ENCODE measurements at regions not wholly inside any gene's neighbourhood (a gene's known extent, or its start where the extent isn't known, plus 50 kb on each side); places are given as distances from the start of the nearest gene placed in this dataset.
A peak's percentile ranks its signal among the peaks of the same experiment; 100 is the strongest.
"Not testable (repeated sequence)": the region's sequence is repeated elsewhere in the genome, so short reads cannot be mapped to it uniquely, and the experiment has no call there.

DNA sequence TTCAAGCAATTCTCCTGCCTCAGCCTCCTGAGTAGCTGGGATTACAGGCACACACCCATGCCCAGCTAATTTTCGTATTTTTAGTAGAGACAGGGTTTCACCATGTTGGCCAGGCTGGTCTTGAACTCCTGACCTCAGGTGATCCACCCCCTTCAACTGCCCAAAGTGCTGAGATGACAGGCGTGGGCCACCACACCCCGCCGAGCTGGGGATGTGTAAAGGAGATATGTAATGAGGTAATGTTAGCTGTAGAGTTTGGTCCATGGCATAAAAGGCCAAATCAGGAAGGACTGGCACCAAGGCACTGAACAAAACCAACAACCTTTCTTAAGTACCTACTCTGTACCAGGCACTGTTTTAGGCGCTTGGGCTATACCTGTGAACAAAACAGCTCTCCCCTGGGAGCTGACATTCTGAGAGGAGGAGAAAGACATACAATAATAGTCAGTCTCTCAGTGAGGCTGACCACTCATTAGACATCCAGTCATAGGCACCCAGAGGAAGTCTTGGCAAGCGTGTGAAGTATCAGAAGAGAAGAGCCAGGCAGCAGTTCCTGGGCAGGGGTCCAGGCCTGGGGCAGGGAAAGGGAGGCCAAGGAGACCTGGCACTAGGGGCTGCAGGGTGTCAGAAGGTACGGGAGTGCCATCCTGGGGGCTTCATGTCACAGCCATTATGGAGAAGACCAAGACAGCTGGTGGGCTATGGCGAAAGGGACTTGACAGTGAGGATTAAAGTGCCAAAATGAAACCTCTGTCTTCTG is 164.8 kb upstream of the DTNBP1 start:
- DNase-seq, result no peak

DNA sequence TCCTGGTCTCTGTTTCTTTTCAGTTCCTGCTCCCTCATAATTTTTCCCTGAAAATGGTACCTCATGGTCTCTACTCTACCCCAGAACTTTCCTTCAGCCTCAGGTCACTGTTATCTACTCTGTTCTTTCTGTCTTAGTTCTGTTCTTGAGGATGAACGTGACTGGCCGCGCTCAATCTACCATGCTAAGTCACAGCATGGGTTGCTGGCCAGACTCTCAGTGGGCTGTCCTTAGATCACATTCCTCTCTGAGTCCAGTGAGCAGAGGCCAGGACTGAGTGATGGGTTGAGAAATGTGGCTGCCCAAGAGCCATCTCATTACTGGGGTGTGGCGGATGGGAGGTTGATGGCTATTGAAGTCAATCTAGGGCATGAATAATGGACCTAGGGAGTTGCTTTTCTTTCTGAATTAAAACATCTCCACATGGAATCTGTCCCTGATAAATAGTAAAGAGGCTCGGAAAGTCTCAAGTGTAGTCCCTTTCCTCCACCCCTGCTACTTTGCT is 164.0 kb upstream of the DTNBP1 start:
- DNase-seq, result no peak

DNA sequence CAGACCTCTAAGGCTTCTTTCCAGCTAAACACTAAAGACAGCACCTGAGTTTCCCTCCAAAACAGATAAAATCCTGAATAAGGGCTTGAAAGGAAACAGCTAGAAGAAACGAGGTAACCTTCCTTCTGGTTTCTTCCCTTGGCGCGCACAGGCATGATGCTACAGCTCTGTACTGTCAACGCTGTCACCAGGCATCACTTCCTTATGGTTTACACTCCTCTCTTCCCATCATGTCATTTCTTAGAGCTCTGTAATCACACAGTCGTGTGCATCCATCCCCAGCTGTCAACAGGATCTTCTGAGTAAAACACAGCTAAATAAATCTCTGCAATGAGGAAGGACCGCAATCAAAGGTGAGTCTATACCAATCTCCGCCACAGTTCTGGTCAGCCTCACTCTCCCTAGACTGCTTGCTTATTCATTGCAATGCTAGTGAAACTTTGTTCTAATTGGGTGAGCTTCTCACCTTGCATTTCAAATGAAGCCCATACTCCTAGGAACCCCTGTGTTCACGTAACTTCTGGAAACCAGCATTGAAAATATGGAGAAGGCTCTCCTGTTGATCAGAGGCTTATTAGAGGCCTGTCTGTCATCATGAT is 162.6 kb upstream of the DTNBP1 start:
- no peak for DNase-seq

DNA sequence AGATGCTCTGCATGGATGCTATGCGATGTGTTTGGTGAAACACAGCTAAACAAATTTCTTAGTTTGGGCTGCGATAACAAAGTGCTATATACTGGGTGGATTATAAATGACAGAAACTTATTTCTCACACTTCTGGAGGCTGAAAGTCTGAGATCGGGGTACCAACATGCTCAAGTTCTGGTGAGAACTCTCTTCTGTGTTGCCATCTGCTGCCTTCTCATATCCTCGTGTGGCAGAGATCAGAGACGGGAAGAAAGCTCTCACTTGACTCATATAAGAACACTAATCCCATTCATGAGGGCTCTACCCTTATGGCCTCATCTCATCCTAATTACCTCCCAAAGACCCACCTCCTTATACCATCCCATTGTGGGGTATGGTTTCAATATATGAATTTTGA is 162.0 kb upstream of the DTNBP1 start:
- no peak for DNase-seq

DNA sequence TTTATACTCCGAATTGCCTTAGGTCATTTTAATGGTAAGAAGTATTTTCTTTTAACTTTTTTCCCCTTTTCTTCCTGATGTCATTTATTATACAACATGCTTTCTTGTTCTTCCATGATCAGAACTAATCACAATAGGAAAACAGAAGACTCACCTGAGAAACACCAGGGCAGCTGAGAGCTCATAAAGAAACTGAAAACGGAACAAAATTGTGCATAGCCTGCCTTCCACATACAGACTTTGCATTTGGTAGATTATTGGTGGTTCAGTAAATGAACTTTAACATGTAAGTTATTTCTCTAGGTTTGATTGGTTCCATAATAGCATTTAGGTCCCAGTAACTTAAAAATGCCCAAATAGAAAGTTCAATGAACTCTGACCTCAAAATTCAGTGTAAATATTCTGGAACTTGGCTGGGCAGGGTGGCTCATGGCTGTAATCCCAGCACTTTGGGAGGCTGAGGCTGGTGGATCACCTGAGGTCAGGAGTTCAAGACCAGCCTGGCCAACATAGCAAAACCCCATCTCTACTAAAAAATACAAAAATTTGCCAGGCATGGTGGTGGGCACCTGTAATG is 161.1 kb upstream of the DTNBP1 start:
- DNase-seq, result no peak

DNA sequence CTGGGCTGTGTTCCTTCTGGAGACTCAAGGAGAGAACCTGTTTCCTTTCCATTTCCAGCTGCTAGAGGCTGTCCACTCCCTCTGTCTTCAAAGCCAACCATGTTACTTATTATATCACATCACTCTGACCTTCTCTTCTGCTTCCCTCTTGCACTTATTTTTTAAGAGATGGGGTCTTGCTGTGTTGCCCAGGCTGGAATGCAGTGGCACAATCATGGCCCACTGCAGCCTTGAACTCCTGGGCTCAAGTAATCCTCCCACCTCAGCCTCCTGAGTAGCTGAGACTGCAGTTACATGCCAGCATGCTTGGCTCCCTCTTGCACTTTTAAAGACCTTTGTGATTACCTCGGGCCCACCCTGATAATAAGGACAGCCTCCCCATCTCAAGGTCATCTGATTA is 160.0 kb upstream of the DTNBP1 start:
- no peak for DNase-seq

DNA sequence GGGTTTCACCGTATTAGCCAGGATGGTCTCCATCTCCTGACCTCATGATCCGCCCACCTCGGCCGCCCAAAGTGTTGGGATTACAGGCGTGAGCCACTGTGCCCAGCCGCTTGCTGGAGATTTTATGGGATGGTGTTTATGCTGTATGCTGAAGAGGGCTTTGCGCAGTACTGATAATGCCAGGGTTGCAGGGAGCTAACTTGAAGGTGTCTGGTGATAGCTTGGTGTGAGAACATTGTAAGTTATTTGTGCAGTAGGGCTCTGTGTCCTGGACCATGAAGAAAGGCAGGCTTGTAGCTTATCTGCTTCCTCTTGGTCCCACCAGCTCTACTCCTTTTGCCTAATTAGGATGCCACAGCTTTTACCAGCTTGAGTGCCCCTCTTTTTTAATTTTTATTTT is 157.0 kb upstream of the DTNBP1 start:
- no peak for DNase-seq

DNA sequence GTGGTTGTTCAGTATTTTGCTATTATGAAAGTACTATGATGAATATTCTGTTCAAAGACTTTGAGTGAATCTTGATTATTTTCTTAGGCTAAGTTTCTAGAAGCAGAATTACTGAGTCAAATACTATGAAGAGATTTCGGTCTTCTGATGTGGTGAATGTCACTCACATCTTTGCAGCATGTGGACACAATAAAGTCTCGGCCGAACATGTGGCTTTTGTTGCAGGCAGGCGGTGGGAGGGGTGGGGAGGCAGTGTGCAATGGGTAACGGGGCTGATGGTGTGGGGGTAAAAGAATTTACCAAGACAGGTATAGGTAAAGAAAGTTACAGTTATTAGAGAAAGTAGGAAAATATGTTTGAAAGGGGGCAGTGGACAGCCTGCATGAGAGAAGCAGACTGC is 156.4 kb upstream of the DTNBP1 start:
- DNase-seq, result no peak

DNA sequence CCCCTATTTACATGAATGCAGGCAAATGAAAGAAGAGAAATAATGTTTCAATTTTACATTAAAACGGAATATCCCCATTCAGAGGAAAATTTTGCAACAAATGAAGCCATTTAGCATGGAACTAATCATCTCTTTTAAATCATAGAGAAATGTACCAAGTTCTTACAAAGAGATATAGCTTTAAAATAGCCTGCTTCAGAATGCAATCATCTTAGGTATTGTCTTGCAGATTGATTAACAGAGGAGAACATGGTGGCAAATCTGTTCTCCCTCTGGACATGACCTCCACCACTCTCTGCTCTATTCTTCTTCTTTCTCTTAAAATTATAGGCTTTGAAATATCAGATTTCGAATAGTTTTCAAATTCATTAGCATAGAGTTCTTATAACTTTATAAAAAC is 155.7 kb upstream of the DTNBP1 start:
- no peak for DNase-seq

DNA sequence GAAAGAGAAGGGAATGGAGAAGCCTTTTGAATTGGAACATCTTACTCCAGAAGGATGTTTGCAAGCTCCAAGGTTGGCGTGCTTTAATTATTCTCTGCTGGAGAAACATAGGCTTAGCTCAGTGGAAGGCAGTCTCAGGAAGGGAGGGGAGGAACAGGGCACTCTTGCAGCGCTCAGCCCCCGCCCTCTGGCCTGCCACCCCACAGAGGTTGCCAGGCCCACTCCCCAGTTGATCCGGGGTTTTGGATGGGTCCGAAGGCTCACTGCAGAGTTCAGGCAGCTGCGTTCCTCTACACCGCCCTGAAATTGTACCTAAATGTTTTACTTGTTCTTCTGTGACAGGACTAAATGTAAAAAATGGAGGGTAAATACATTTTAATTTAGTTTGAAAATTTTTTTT is 155.2 kb upstream of the DTNBP1 start:
- DNase-seq, result no peak

DNA sequence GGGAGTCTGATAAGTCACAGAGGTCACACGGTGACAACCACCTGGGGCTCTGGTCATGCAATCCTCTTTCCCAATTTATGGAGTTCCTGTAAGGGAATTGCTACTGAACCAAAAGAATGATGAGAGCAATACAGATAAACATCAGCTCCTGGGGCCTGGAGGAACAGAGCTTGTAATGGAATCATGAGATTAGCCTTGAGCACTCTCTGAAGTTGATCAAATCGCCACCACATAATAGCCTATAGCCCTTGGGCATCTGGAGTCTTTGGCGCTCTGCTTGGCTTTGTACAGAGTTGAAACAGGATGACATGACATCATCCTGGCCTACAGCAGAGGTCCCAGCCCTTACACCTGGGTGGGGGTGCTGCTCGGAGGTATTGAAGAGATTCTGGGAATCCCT is 154.3 kb upstream of the DTNBP1 start:
- no peak for DNase-seq

DNA sequence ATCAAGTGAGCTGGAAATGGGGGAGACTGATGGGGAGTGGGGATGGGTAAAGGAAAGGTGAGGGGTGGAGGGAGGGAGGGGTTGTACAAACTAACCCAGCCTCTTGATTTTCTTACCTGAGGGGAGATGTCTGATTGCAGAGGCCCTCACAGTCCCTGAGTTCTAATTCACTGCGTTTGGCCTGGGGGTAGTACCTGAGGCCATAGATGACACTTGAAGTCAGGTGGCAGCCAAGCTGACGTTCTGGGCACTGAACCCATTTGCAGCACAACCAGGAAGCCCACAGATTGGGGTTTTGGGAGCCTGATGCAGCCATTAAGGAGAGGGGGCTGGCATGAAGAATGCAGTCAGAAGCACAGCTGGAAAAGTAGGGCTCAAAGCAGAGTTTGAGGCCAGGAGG is 153.8 kb upstream of the DTNBP1 start:
- DNase-seq, result no peak

DNA sequence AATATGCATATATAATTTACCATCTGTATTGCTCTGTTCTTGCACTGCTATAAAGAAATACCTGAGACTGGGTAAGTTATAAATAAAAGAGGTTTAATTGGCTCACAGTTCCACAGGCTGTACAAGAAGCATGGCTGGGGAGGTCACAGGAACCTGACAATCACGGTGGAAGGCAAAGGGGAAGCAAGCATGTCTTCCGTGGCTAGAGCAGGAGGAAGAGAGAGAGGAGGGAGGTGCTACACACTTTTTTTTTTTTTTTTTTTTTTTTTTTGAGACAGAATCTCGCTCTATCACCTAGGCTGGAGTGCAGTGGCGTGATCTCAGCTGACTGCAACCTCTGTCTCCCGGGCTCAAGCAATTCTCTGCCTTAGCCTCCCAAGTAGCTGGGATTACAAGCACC is 150.9 kb upstream of the DTNBP1 start:
- not testable (repeated sequence) for DNase-seq

DNA sequence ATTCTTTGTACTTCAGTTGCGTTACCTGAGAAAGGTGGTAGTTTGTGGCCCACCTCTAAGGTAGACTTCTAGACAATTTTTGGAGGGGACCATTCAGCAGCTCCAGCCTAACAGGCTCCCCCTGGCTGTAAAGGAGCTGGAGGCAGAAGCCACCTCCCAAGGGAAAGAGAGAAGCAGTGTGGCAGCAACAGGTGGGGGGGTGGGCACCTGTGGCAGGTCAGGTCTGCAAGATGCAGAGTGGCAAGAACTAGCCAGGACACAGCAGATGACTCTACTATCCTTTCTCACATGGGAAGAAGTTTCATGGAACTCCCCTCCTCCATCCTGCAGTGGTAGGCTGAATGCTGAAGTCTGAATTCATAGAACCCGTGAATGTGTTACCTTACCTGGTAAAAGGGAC is 148.3 kb upstream of the DTNBP1 start:
- no peak for DNase-seq

DNA sequence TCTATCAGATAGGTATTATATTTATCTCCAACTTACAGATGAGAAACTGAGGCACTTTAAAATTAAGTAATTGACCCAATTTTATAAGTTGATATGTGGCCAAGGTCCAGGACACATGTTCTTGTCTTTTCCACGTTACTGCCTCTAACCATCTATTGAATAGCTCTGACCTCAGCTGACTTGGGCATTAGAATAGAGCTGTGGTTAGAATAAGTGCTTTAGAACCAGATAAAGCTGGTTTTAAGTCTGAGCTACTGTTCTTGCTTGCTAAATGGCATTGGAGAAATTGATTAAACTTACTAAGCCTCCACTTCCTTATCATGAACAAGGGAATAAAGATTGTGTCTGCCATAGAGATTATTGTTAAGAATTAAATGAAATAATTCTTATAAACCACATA is 147.8 kb upstream of the DTNBP1 start:
- DNase-seq, result no peak

DNA sequence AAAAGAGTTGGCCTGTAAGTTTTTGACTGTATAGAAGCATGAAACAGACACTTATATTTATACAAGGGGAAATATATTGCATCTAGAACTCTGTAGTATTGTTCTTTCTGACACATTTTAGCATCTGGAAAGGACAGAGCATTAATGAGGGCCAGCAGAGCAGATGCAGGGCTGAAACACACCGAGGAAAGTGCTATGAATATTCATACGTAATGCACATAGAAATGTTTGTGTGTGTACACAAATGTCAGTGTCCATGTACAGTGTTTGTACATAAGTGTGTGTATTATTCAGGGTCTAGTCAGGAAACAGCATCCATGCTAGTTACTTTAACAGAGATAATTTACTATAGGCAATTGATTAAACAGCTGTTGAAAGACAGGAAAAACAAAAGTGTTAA is 146.5 kb upstream of the DTNBP1 start:
- no peak for DNase-seq

DNA sequence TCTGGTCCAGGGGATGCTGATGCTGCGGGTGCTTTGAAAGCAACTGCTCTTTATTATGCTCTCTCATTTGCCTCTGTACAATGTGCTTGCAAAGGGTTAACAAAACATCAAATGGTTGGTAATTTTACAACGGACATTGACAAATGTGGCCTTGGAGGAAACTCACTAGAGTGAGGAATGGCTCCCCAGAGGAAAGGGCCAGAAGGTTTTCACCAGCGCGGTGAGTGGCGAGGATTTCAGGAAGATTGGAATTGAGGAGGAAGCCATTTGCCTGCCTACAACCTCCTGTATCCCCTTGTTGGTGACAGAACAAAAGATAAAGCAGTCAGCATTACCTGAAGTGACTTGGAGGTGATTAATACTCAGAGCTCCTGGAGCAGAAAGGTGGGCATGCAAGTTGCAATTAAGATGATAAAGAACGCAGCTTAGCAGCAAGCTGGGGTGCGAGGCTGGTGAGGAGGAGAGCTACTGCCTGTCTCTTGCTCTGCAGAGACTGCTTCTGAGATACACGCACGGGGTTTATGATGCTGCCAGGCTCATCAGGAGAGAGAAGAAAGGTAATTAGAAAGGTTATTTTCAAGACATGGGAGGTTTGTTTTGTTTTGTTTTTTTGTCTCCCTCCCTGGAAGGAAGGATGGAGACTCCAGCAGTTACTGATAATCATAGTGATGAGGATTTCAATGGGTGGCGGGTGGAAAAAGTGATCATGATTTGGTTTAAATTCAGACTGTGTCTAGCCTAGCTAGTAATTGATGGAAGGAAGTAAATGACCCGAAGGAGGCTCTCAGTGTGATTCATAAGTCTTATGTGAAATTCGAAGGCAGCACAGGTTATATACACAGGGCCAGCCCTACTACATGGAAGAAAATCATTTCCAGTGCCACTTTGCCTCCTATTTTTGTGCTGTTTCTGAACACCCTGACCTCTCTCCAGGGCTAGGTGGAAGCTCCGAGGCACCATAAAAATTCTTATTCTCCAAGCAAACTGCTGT is 141.6 kb upstream of the DTNBP1 start:
- peak in 2 of 3 experiments; percentile 36 to 38 for DNase-seq

DNA sequence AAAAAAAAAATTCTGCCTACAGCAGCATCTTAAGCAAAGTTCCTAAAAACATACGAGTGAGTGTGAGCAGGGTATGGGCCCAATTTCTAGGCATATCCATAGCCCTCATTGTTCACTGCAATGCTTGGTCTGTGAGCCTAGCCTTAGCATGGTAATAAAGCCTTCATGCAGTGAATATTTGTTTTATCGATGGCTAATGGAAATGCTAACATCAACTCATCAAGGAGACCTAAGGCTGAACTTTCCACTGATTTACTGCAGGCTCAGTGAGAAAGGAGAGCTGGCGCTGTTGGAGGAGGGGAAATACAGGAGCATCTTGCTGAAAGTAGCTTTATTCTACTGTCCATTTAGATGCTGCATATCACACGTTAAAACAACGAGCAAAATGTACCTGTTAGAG is 139.6 kb upstream of the DTNBP1 start:
- DNase-seq, result no peak

DNA sequence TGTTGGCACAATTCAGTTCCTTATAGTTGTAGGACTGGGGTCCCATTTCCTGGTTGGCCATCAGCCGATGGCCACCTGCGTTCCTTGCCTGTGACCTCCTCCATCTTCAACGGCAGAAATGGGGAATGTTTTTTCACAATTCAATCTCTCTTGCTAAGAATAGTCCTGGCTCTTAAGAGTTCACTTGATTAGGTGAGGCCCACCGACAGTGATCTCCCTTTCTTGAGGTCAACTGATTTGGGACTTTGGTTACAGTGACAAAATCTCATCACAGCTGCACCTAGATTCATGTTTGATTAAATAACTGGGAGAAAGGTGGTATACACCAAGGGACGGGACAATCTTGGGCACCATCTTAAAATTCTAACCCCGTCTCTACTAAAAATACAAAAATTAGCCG is 139.1 kb upstream of the DTNBP1 start:
- no peak for DNase-seq

DNA sequence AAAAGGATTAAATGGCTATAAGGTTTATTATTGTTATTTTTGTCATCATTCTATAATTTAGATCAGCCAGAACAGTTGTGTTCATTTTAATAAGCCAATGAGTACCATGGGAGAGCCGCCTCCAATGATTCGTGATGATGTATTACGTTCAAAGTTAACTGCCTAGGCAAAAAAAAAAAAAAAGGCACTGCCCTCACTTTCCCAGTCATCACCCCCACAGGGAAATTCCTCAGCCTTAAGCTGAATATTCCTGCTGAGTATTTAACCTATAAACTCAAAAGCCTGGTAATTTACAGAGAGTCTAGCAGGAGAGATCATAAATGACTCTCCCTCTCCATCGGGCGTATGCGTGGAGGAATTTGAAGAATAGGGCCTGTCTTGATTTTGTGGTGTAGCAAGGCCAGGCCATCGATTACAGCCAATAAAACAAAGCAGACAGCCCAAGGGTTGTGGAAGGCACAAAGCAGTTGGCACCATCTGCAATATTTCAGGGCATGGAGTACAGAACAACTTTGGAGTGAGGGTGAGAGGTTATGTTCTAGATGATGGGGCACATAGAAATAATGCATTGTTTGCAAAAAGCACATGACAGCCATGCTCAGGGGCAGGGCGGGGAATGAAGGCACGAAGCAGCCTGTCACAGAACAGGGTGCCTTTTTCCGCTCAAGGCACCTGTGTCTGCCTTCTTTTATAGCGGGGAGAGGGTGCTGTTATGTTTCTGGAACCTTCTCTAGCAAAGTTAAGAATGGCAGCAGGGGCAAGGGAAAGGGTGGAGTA is 138.2 kb upstream of the DTNBP1 start:
- DNase-seq, result no peak

DNA sequence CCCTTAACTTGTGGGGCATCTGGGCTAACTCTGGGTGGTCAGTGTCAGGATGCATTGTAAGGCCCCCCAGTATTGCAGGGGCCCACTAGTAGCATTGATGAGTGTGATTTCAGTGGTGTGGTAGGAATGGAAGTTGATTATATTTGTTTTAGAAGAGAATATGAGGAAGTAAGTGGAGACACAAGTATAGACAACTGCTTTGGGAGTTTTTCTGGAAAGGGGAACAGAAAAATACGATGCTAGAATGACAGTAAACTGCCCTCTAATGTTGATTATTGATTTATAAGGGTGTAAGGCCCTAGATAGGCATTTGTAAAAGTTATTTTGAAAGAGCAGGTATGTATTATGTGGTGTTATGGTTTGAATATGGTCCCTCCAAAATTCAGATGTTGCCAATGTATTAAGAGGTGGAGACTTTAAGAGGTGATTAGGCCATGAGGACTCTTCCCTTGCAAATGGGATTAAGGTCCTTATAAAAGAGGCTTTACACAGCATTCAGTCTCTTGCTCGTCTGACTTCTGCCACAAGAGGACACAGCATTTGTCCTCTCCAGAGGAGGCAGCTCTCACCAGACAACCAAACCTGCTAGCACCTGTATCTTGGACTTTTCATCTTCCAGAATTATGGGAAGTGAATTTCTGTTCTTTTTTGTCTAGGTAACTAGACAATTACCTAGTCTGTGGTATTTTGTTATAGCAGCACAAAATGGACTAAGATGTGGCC is 135.9 kb upstream of the DTNBP1 start:
- no peak for DNase-seq

DNA sequence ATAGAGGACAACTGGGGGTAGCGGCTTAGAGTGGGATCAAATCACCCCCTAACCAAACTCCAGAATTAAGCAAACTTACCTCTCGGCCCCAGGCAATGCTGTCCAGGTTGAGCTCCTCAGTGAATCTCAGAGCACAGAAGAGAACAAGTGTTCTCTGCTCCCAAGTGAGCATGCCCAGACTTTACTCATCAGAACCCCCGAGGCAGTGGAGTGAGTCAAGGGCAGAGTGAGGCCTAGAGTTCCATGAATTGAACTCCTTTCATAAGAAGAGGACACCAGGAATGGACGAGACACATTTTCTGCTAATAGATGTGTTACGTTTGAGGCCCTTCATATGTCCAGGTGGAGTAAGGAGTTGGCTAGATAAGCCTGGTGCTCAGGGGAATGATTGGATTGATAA is 134.0 kb upstream of the DTNBP1 start:
- DNase-seq, result no peak

All from NCI-H1417 (cell line).